OCI-LY1 (cell line): ENCODE measurements at regions not wholly inside any gene's neighbourhood (a gene's known extent, or its start where the extent isn't known, plus 50 kb on each side); places are given as distances from the start of the nearest gene placed in this dataset.

Source experiments
- H2AFZ ChIP-seq: fragments of 200-600 bp; sonication (generic), shearing (Covaris generic); 2 replicates; pipeline ENCODE4 v1.6.0; 2014; ENCODE audit warnings: antibody characterized with exemption, mild to moderate bottlenecking, low read length
- H3F3A ChIP-seq: fragments of 200-600 bp; sonication (generic), shearing (Covaris generic); 2 replicates; pipeline ENCODE4 v1.6.0; 2014; ENCODE audit warnings: mild to moderate bottlenecking, antibody characterized with exemption, low read length, moderate library complexity; ENCODE audit not compliant: insufficient read depth
- H3K27ac ChIP-seq: fragments of 200-600 bp; sonication (generic); 2 replicates; pipeline ENCODE4 v1.5.1; 2014; ENCODE audit warnings: low read length, mixed run types, mild to moderate bottlenecking, low read depth; ENCODE audit not compliant: poor library complexity, severe bottlenecking
- H3K27me3 ChIP-seq: fragments of 200-600 bp; sonication (generic); 2 replicates; pipeline ENCODE4 v1.6.0; 2014; ENCODE audit warnings: antibody characterized with exemption, mild to moderate bottlenecking, low read length, moderate library complexity; ENCODE audit not compliant: insufficient read depth
- H3K36me3 ChIP-seq: fragments of 200-600 bp; sonication (generic); 2 replicates; pipeline ENCODE4 v1.6.1; 2014; ENCODE audit warnings: mild to moderate bottlenecking, antibody characterized with exemption, low read length, moderate library complexity, mixed read lengths; ENCODE audit not compliant: insufficient read depth
- H3K4me1 ChIP-seq: fragments of 200-600 bp; sonication (generic); 2 replicates; pipeline ENCODE4 v1.5.1; 2014; ENCODE audit warnings: mild to moderate bottlenecking, low read length, moderate library complexity; ENCODE audit not compliant: insufficient read depth, severe bottlenecking
- H3K4me2 ChIP-seq: fragments of 200-600 bp; sonication (generic), shearing (Covaris generic); 2 replicates; pipeline ENCODE4 v1.6.1; 2014; ENCODE audit warnings: low read length
- H3K4me3 ChIP-seq: fragments of 200-600 bp; sonication (generic); 2 replicates; pipeline ENCODE4 v1.5.1; 2014; ENCODE audit warnings: low read length, low read depth, mild to moderate bottlenecking, mixed read lengths; ENCODE audit not compliant: poor library complexity, severe bottlenecking
- H3K79me2 ChIP-seq: fragments of 200-600 bp; shearing (Covaris generic); 2 replicates; pipeline ENCODE4 v1.6.1; 2016; ENCODE audit warnings: mixed run types, low read length, mixed read lengths; ENCODE audit not compliant: insufficient read depth
- H3K9ac ChIP-seq: fragments of 200-600 bp; sonication (generic), shearing (Covaris generic); 2 replicates; pipeline ENCODE4 v1.6.1; 2014; ENCODE audit warnings: mild to moderate bottlenecking, low read length, mixed read lengths
- H3K9me2 ChIP-seq: fragments of 200-600 bp; sonication (generic), shearing (Covaris generic); 2 replicates; pipeline ENCODE4 v1.6.1; 2014; ENCODE audit warnings: low read depth, mild to moderate bottlenecking, low read length, mixed read lengths
- H3K9me3 ChIP-seq: fragments of 200-600 bp; shearing (Covaris generic); 2 replicates; pipeline ENCODE4 v1.6.1; 2014; ENCODE audit warnings: low read length, mixed read lengths
- H4K20me1 ChIP-seq: fragments of 200-600 bp; sonication (generic), shearing (Covaris generic); 2 replicates; pipeline ENCODE4 v1.6.0; 2016; ENCODE audit warnings: mild to moderate bottlenecking, low read length; ENCODE audit not compliant: insufficient read depth
- CTCF ChIP-seq: fragments of 200-600 bp; sonication (generic), shearing (Covaris generic); IDR thresholded peaks from 2 replicates; pipeline ENCODE4 v1.5.1; 2017; ENCODE audit warnings: mild to moderate bottlenecking, antibody characterized with exemption, low read length, moderate library complexity, mixed read lengths
- EZH2 ChIP-seq: fragments of 200-600 bp; sonication (generic), shearing (Covaris generic); IDR thresholded peaks from 2 replicates; pipeline ENCODE4 v1.8.0; 2017; ENCODE audit warnings: borderline replicate concordance, mixed run types, mild to moderate bottlenecking, antibody characterized with exemption, low read length, moderate library complexity, mixed read lengths

- Histone ChIP-seq H3F3A (no peaks in the 10 kb centered on the region), H2AFZ (no peak overlapping the region), H3K27me3 (no peaks in the 10 kb centered on the region), H3K4me1 (no peaks in the 10 kb centered on the region), H3K79me2 (no peaks in the 10 kb centered on the region), H3K27ac (no peak overlapping the region), H3K4me2 (no peak overlapping the region), H3K9me2 (no peaks in the 10 kb centered on the region), H4K20me1 (no peaks in the 10 kb centered on the region), H3K9ac (no peak overlapping the region), H3K36me3 (no peaks in the 10 kb centered on the region), H3K9me3 (no peaks in the 10 kb centered on the region), H3K4me3 (no peak overlapping the region)
- TF ChIP-seq EZH2 (no peak), CTCF (no peak)
These were observed 243.7 kb downstream of the UACA start for GRCh38 chr15:70519616-70520015.

GRCh38 chr15:70519004-70519365, 244.4 kb downstream of the UACA start:
- Histone ChIP-seq H3K4me2 (no peak overlapping the region), H3K27me3 (no peaks in the 10 kb centered on the region), H3K36me3 (no peaks in the 10 kb centered on the region), H3F3A (no peaks in the 10 kb centered on the region), H3K9me3 (no peaks in the 10 kb centered on the region), H2AFZ (no peak overlapping the region), H3K4me1 (no peaks in the 10 kb centered on the region), H3K27ac (no peak overlapping the region), H3K9me2 (no peaks in the 10 kb centered on the region), H4K20me1 (no peaks in the 10 kb centered on the region), H3K9ac (no peak overlapping the region), H3K4me3 (no peak overlapping the region), H3K79me2 (no peaks in the 10 kb centered on the region)
- TF ChIP-seq CTCF (no peak), EZH2 (no peak)

DNA sequence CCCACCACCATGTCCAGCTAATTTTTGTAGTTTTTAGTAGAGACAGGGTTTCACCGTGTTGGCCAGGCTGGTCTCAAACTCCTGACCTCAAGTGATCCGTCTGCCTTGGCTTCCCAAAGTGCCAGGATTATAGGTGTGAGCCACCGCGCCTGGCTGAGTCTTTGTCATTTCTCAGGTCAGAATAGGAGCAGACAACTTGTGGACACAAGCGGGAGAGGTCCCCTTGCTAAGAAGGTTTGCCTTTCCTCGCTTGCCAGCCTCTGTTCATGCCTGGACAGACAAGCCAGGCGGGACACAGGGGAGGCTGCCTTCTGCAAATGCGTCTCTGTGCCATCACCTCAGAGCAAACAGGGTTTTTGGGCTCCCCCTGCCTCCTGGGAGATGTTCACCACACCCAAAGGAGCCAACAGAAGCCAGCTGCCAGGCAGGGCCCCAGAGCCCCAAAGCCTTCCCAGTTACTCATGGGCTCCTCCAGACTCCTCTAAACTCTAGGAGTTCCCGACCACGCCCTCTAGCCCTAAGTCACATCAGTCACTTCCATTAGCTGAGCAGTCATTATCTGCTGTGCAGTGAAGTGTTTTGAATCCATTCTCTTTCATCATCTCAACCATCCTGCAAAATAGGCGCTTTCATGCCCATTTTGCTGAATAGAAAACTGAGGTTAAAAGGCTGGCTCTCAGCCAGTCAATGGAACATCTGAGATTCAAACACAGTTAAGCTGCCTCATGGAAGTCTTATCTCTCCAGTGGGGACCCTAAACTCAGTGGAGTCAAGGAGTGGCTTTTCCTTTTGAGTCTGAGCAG, 245.0 kb downstream of the UACA start:
- TF ChIP-seq EZH2: no peak
- no peak for TF ChIP-seq CTCF
- no peaks in the 10 kb centered on the region for H3K36me3 ChIP-seq
- no peak overlapping the region for H3K9ac ChIP-seq
- H3K9me2 ChIP-seq: no peaks in the 10 kb centered on the region
- H3K27me3 ChIP-seq: no peaks in the 10 kb centered on the region
- H3K27ac ChIP-seq: no peak overlapping the region
- H3K4me2 ChIP-seq: no peak overlapping the region
- H4K20me1 ChIP-seq: no peaks in the 10 kb centered on the region
- no peaks in the 10 kb centered on the region for H3F3A ChIP-seq
- H3K4me3 ChIP-seq: no peak overlapping the region
- H3K4me1 ChIP-seq: no peaks in the 10 kb centered on the region
- no peaks in the 10 kb centered on the region for H3K79me2 ChIP-seq
- H2AFZ ChIP-seq: no peak overlapping the region
- H3K9me3 ChIP-seq: no peaks in the 10 kb centered on the region
